CD4-positive, alpha-beta T cell (primary cell): ENCODE measurements at regions not wholly inside any gene's neighbourhood (a gene's known extent, or its start where the extent isn't known, plus 50 kb on each side); places are given as distances from the start of the nearest gene placed in this dataset.

ENCODE experiments used
- ATAC-seq: fragments of 200-7000 bp; cut with Tn5 transposase; one replicate; pipeline ENCODE4 v1.10.0; 2022; ENCODE audit warnings: mild to moderate bottlenecking; ENCODE audit not compliant: poor library complexity
- CTCF ChIA-PET: fragments of 350-600 bp; sonication (Branson Sonifier 250); formaldehyde crosslinking; loops from one replicate; lab custom pipeline; 2021; ENCODE audit warnings: antibody characterized with exemption, inconsistent platforms; lab: Charles Lee
- POLR2A ChIA-PET: fragments of 350-600 bp; sonication (Branson Sonifier 250); formaldehyde crosslinking; loops from one replicate; lab custom pipeline; 2021; ENCODE audit warnings: antibody characterized with exemption, inconsistent platforms; lab: Charles Lee
- DNase-seq, 14 experiments: peaks; one replicate each; pipeline ENCODE4 v3.0.0-alpha.2; 2013 to 2020; ENCODE audit warnings: mixed read lengths in 2 of 14
- H3K27ac ChIP-seq, 2 donors: one replicate each; pipeline versions ENCODE4 v1.5.1 to v1.7.0; 2013; ENCODE audit warnings: low read length in 2 of 2, low read depth in 1 of 2, mild to moderate bottlenecking in 1 of 2
- H3K27me3 ChIP-seq, 2 experiments: 1 replicate in 1 of 2; 2 replicates in 1 of 2; pipeline versions ENCODE4 v1.6.1 to v1.7.0; 2013; ENCODE audit warnings: low read length in 2 of 2, control low read depth in 1 of 2, mild to moderate bottlenecking in 1 of 2, moderate library complexity in 1 of 2; ENCODE audit not compliant: insufficient read depth in 2 of 2, control insufficient read depth in 1 of 2
- H3K36me3 ChIP-seq: one replicate; pipeline ENCODE4 v1.6.1; 2013; ENCODE audit warnings: low read length, control low read depth; ENCODE audit not compliant: insufficient read depth
- H3K4me1 ChIP-seq: one replicate; pipeline ENCODE4 v1.6.1; 2013; ENCODE audit warnings: low read length, control low read depth; ENCODE audit not compliant: insufficient read depth
- H3K4me3 ChIP-seq: one replicate; pipeline ENCODE4 v1.5.1; 2013; ENCODE audit warnings: mild to moderate bottlenecking, low read length, moderate library complexity
- H3K9me3 ChIP-seq, 2 experiments: 1 replicate in 1 of 2; 2 replicates in 1 of 2; pipeline versions ENCODE4 v1.6.1 to v1.7.0; 2013; ENCODE audit warnings: low read length in 2 of 2, mild to moderate bottlenecking in 2 of 2, control low read depth in 1 of 2, moderate library complexity in 1 of 2; ENCODE audit not compliant: control insufficient read depth in 1 of 2, insufficient read depth in 1 of 2
- H3K27ac Mint-ChIP-seq: one replicate; pipeline ENCODE4 v1.8.0; 2020; ENCODE audit warnings: mixed read lengths
- H3K27me3 Mint-ChIP-seq: one replicate; pipeline ENCODE4 v1.8.0; 2021; ENCODE audit warnings: mixed read lengths
- H3K36me3 Mint-ChIP-seq: one replicate; pipeline ENCODE4 v1.8.0; 2021; ENCODE audit warnings: low read depth, mixed read lengths
- H3K4me1 Mint-ChIP-seq: one replicate; pipeline ENCODE4 v1.8.0; 2021; ENCODE audit warnings: low read depth, mixed read lengths
- H3K4me3 Mint-ChIP-seq: one replicate; pipeline ENCODE4 v1.8.0; 2020; ENCODE audit warnings: mild to moderate bottlenecking, mixed read lengths
- H3K9me3 Mint-ChIP-seq: one replicate; pipeline ENCODE4 v1.8.0; 2020; ENCODE audit warnings: mixed read lengths
- intact Hi-C, 2 experiments: fragments of 100-400 bp; cut with DNase I in 1 of 2; cut with micrococcal nuclease in 1 of 2; formaldehyde crosslinking; loops; one replicate each; pipeline versions ENCODE4 v1.15.1 to v1.9.0; 2023 to 2025; cut with DNase I, micrococcal nuclease
- TF ChIP-seq, protein P1 (sequence below): fragments of 200-600 bp; IDR thresholded peaks from one replicate; pipeline ENCODE4 v1.8.0; 2022; ENCODE audit warnings: antibody characterized with exemption, mild to moderate bottlenecking

DNA sequence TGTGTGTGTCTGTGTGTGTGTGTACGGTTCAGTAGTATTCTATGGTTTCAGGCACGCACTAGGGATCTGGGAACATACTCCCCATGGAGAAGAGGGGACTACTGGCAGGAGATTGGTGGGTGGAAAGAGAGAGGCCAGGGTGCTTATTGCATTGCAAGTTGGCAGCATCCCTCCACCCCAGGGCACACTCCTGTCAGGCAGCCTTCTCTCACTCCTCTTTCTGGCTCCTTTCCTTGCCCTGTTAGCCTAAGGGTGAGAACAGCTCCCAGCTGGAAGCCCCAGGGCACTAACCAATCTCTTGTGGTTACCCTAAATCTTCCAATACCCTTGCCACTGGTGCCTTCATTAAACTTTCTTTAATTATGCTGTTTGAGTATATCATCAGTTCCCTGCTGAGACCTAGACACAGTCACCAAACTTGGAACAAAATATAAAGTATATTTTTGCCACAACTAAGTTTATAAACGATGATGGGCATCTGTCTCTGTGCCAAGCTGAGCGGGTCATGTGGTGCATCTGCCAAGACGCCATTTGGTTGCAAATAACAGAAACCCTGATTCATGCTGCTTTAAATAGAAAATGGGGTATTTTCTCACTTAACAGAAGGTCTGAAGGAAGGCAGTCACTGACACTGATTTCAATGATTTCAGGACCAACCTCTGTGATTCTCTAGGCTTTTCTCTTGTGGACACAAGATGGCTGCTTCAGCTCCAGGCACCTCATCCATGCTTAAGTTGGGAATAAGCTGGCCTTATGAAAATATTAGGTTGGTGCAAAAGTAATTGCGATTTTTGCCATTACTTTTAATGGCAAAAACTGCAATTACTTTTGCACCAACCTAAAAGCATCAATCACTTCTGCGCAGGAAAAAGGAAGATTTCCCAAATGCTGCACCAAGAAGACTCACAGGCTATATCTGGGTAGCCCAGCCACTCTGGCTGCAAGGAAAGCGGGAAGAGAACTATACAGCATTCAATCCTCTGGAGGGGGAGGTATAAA is 476.9 kb upstream of the PROK2 start:
- TF ChIP-seq, protein P1, sequence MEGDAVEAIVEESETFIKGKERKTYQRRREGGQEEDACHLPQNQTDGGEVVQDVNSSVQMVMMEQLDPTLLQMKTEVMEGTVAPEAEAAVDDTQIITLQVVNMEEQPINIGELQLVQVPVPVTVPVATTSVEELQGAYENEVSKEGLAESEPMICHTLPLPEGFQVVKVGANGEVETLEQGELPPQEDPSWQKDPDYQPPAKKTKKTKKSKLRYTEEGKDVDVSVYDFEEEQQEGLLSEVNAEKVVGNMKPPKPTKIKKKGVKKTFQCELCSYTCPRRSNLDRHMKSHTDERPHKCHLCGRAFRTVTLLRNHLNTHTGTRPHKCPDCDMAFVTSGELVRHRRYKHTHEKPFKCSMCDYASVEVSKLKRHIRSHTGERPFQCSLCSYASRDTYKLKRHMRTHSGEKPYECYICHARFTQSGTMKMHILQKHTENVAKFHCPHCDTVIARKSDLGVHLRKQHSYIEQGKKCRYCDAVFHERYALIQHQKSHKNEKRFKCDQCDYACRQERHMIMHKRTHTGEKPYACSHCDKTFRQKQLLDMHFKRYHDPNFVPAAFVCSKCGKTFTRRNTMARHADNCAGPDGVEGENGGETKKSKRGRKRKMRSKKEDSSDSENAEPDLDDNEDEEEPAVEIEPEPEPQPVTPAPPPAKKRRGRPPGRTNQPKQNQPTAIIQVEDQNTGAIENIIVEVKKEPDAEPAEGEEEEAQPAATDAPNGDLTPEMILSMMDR = no peak
- no peak for DNase-seq
- no peaks in the 10 kb centered on the region for H3K36me3 Mint-ChIP-seq
- H3K9me3 Mint-ChIP-seq = no peaks in the 10 kb centered on the region
- H3K4me1 Mint-ChIP-seq = peaks cover 48% of the 10 kb centered on the region
- no peak for ATAC-seq
- H3K27me3 Mint-ChIP-seq = no peaks in the 10 kb centered on the region
- no peak overlapping the region for H3K27ac Mint-ChIP-seq
- no peaks in the 10 kb centered on the region for H3K27me3 ChIP-seq
- no peaks in the 10 kb centered on the region for H3K36me3 ChIP-seq
- intact Hi-C loops = no loop called here
- peaks cover 30% of the 10 kb centered on the region for H3K4me1 ChIP-seq
- H3K9me3 ChIP-seq = no peaks in the 10 kb centered on the region
- ChIA-PET CTCF (interaction anchor here (0.5 kb wide), 1 partner anchor 278 kb away, joined by 3 read pairs; no protein-coding TSS in a partner anchor), POLR2A (no interaction called here)
- H3K4me3 Mint-ChIP-seq = no peak overlapping the region
- no peak overlapping the region for H3K4me3 ChIP-seq
- H3K27ac ChIP-seq = no peak overlapping the region

DNA sequence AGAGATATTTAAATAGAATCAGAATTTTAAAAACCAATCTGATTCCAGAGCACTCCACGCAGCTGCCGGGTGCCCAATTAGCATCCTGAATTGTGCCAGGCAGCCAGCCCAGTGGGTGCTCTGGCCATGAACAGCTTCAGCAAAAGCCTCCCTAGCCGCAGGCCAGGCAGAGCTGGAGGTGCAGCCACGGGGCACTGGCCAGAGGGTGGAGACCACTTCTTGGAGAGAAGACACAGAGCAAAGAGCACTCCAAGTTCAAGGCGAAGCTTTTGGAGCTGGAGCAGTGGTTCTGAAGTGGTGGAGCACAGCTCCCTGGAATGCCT is 475.6 kb upstream of the PROK2 start:
- Mint-ChIP-seq H3K4me1 (peaks cover 51% of the 10 kb centered on the region), H3K9me3 (no peaks in the 10 kb centered on the region), H3K27me3 (no peaks in the 10 kb centered on the region), H3K36me3 (no peaks in the 10 kb centered on the region), H3K27ac (no peak overlapping the region), H3K4me3 (no peak overlapping the region)
- Histone ChIP-seq H3K36me3 (no peaks in the 10 kb centered on the region), H3K4me1 (peaks cover 43% of the 10 kb centered on the region), H3K4me3 (no peak overlapping the region), H3K27ac (no peak overlapping the region), H3K27me3 (no peaks in the 10 kb centered on the region), H3K9me3 (no peaks in the 10 kb centered on the region)
- ChIA-PET CTCF (no interaction called here), POLR2A (no interaction called here)
- no peak for ATAC-seq
- DNase-seq = no peak
- TF ChIP-seq, protein P1 = no peak
- intact Hi-C loops = no loop called here

DNA sequence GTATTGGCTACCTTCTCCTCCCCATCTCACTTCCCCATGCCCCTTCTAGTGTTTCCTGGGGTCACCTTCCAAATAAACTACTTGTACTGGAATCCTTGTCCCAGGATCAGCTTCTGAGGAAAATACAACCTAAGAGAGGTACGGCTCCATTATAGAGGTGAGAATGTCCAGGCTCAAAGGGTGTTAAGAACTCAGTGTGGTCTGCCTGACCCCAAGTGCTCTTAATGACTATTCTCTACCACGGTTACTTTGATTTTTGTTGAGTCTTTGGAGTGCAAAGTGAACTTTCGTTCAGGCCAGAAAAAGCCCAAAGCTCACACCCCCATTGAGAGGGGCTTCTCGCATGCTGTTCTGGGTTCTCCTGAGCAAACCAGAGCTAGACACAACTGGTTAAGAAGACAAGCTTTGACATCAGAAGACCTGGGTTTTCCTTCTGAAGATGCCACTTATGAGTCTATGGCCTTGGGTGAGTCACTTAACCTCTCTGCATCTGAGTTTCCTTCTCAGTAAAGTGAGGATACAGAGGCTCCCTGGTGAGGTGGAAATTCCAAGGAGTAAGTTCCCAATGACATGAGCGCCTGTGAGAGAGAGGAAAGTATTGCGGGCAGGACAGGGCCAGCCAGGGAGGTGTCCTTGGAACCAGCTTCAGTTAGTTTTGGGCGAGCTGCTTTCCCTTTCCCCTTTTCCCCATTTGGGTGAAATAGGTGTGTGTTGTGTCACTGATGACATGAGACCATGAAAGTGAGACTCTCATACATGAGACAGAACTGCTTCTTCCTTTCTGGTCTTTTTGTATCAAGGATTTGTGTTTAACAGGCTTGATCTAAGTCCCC is 475.0 kb upstream of the PROK2 start:
- intact Hi-C loops = loop anchor here in 1 of 2 experiments (10.0 kb wide), 1 partner anchor 535 kb away; the partner anchor contains the start of gene EIF4E3
- Mint-ChIP-seq H3K9me3 (no peaks in the 10 kb centered on the region), H3K27ac (no peak overlapping the region), H3K36me3 (no peaks in the 10 kb centered on the region), H3K4me3 (no peak overlapping the region), H3K27me3 (no peaks in the 10 kb centered on the region), H3K4me1 (peaks cover 50% of the 10 kb centered on the region)
- peak in 2 of 14 experiments; percentile 20 to 23 for DNase-seq
- POLR2A ChIA-PET = interaction anchor here (1.5 kb wide), 1 partner anchor 21 kb away, joined by 3 read pairs; no protein-coding TSS in a partner anchor
- peaks cover 44% of the 10 kb centered on the region for H3K4me1 ChIP-seq
- H3K9me3 ChIP-seq = no peaks in the 10 kb centered on the region
- TF ChIP-seq, protein P1 = no peak
- H3K4me3 ChIP-seq = no peak overlapping the region
- CTCF ChIA-PET = no interaction called here
- no peaks in the 10 kb centered on the region for H3K27me3 ChIP-seq
- no peaks in the 10 kb centered on the region for H3K36me3 ChIP-seq
- no peak overlapping the region for H3K27ac ChIP-seq
- ATAC-seq = no peak
